NCI-H146 (cell line): ENCODE measurements at regions not wholly inside any gene's neighbourhood (a gene's known extent, or its start where the extent isn't known, plus 50 kb on each side); places are given as distances from the start of the nearest gene placed in this dataset.

Source experiments
- DNase-seq: peaks from one replicate; lab custom pipeline; 2025; lab: John Stamatoyannopoulos, UW

GRCh38 chrX:114332766-114333165 lies 251.1 kb upstream of the HTR2C start:
- DNase-seq, result no peak

GRCh38 chrX:114334473-114334982 lies 249.4 kb upstream of the HTR2C start:
- DNase-seq, result no peak

- no peak for DNase-seq
Observed at GRCh38 chrX:114338870-114339269, 245.0 kb upstream of the HTR2C start.

- DNase-seq, result peak; percentile 2
Observed at GRCh38 chrX:114344756-114345349, 239.0 kb upstream of the HTR2C start.

GRCh38 chrX:114361076-114361725 lies 222.7 kb upstream of the HTR2C start:
- DNase-seq, result no peak

- no peak for DNase-seq
Observed at GRCh38 chrX:114363346-114363745, 220.5 kb upstream of the HTR2C start.

- no peak for DNase-seq
Observed at GRCh38 chrX:114365065-114365834, 218.6 kb upstream of the HTR2C start.

GRCh38 chrX:114372937-114373336 lies 210.9 kb upstream of the HTR2C start:
- no peak for DNase-seq

GRCh38 chrX:114390251-114390796 lies 193.6 kb upstream of the HTR2C start:
- peak; percentile 8 for DNase-seq
